Gastrocnemius medialis (tissue), 4 donors: ENCODE measurements at regions not wholly inside any gene's neighbourhood (a gene's known extent, or its start where the extent isn't known, plus 50 kb on each side); places are given as distances from the start of the nearest gene placed in this dataset.

Experiments
- ATAC-seq, 2 donors: fragments of 150-250 bp; one replicate each; pipeline ENCODE4 v1.9.1; 2016
- DNase-seq, 2 donors: peaks; one replicate each; pipeline ENCODE4 v3.0.0-alpha.2; 2019
- H3K27ac ChIP-seq, 4 donors: fragments of 200-600 bp; sonication (generic); 1 replicate in 1 of 4; 2 replicates in 3 of 4; pipeline ENCODE4 v1.5.1; 2016 to 2018; ENCODE audit warnings: mild to moderate bottlenecking in 2 of 4, moderate library complexity in 1 of 4
- H3K27me3 ChIP-seq, 3 donors: fragments of 200-600 bp; sonication (generic) in 2 of 3; 1 replicate in 1 of 3; 2 replicates in 2 of 3; pipeline versions ENCODE4 v1.5.1 to v1.6.0; 2016 to 2019; ENCODE audit warnings: mild to moderate bottlenecking in 1 of 3, moderate library complexity in 1 of 3
- H3K36me3 ChIP-seq, 2 donors: fragments of 200-600 bp; sonication (generic) in 1 of 2; one replicate each; pipeline ENCODE4 v1.5.1; 2017 to 2018
- H3K4me1 ChIP-seq, 2 donors: fragments of 200-600 bp; sonication (generic) in 1 of 2; one replicate each; pipeline ENCODE4 v1.5.1; 2016 to 2017; ENCODE audit warnings: mild to moderate bottlenecking in 2 of 2
- H3K4me3 ChIP-seq, 4 donors: fragments of 200-600 bp; sonication (generic) in 3 of 4; 1 replicate in 1 of 4; 2 replicates in 3 of 4; pipeline ENCODE4 v1.5.1; 2016 to 2019; ENCODE audit warnings: mild to moderate bottlenecking in 2 of 4
- H3K9me3 ChIP-seq, 3 donors: fragments of 200-600 bp; sonication (generic) in 2 of 3; 1 replicate in 1 of 3; 2 replicates in 2 of 3; pipeline ENCODE4 v1.5.1; 2016 to 2019
- POLR2A ChIP-seq, 2 donors: fragments of 450-650 bp; IDR thresholded peaks; one replicate each; pipeline ENCODE4 v1.6.1; 2017; ENCODE audit warnings: antibody characterized with exemption in 2 of 2, mild to moderate bottlenecking in 2 of 2, moderate library complexity in 2 of 2
- in situ Hi-C, 4 donors: fragments of 200-750 bp; cut with MboI; loops; one replicate each; pipeline versions ENCODE4 v1.15.0 to v1.8.0; 2017; ENCODE audit warnings: low sequenced_read_pairs in 4 of 4
- intact Hi-C: fragments of 100-400 bp; cut with DNase I; formaldehyde crosslinking; loops from one replicate; pipeline ENCODE4 v1.15.1; 2023; ENCODE audit warnings: low total_unique reads
- TF ChIP-seq, protein P1 (sequence below), 5 experiments: fragments of 450-650 bp in 3 of 5; fragments of 200-600 bp in 2 of 5; sonication (generic) in 2 of 5; IDR thresholded peaks in 4 of 5; conservative IDR thresholded peaks in 1 of 5; 1 replicate in 4 of 5; 2 replicates in 1 of 5; pipeline ENCODE4 v1.5.1; 2016 to 2019; ENCODE audit warnings: antibody characterized with exemption in 5 of 5, mild to moderate bottlenecking in 3 of 5, moderate library complexity in 3 of 5

DNA sequence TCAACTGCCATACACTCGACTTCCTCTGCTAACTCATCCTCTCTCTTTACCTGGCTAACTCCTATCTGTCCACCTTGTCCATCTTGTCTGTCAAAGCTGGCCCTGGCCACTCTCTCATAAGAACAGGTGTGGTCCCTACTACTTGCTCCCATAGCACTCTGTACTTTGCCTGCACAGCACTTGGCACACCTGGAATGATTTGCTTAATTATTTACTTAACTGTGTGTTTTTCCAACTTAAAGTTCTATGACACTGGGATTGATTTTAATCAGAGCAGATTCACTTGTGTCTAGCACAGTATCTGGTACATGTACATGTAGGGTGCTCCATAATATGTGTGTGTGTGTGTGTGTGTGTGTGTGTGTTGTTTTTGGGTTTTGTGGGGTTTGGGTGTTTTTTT is 111.6 kb downstream of the ZNF281 start:
- Histone ChIP-seq H3K9me3 (no peaks in the 10 kb centered on the region), H3K27ac (no peak overlapping the region), H3K4me3 (no peak overlapping the region), H3K36me3 (no peaks in the 10 kb centered on the region), H3K4me1 (peaks cover 0 to 4% of the 10 kb centered on the region in 2 donors), H3K27me3 (peaks cover 5 to 14% (median 11%) of the 10 kb centered on the region in 3 donors)
- in situ Hi-C loops, result loop anchor here in 3 of 4 donors (25.0 kb wide), 2 partner anchors 189 to 611 kb away; no protein-coding TSS in a partner anchor
- ATAC-seq, result no peak
- no peak for DNase-seq
- TF ChIP-seq POLR2A (IDR thresholded peaks at IDR 0.05), result no peak
- TF ChIP-seq, protein P1, sequence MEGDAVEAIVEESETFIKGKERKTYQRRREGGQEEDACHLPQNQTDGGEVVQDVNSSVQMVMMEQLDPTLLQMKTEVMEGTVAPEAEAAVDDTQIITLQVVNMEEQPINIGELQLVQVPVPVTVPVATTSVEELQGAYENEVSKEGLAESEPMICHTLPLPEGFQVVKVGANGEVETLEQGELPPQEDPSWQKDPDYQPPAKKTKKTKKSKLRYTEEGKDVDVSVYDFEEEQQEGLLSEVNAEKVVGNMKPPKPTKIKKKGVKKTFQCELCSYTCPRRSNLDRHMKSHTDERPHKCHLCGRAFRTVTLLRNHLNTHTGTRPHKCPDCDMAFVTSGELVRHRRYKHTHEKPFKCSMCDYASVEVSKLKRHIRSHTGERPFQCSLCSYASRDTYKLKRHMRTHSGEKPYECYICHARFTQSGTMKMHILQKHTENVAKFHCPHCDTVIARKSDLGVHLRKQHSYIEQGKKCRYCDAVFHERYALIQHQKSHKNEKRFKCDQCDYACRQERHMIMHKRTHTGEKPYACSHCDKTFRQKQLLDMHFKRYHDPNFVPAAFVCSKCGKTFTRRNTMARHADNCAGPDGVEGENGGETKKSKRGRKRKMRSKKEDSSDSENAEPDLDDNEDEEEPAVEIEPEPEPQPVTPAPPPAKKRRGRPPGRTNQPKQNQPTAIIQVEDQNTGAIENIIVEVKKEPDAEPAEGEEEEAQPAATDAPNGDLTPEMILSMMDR (IDR thresholded peaks at IDR 0.05 in 4 of 5, conservative IDR thresholded peaks at IDR 0.05 in 1 of 5), result no peak
- intact Hi-C loops, result no loop called here

GRCh38 chr1:200296091-200296661 is 113.7 kb downstream of the ZNF281 start:
- intact Hi-C loops (no loop called here), in situ Hi-C loops (loop anchor here in 3 of 4 donors (25.0 kb wide), 2 partner anchors 191 to 609 kb away; no protein-coding TSS in a partner anchor)
- H3K4me1 ChIP-seq, result no peaks in the 10 kb centered on the region
- no peak for DNase-seq
- H3K4me3 ChIP-seq, result no peak overlapping the region
- H3K36me3 ChIP-seq, result no peaks in the 10 kb centered on the region
- H3K9me3 ChIP-seq, result no peaks in the 10 kb centered on the region
- TF ChIP-seq, protein P1 (IDR thresholded peaks at IDR 0.05 in 4 of 5, conservative IDR thresholded peaks at IDR 0.05 in 1 of 5), result no peak
- no peak for TF ChIP-seq POLR2A (IDR thresholded peaks at IDR 0.05)
- no peak for ATAC-seq
- no peak overlapping the region for H3K27ac ChIP-seq
- H3K27me3 ChIP-seq, result peaks cover 0 to 7% (median 0%) of the 10 kb centered on the region in 3 donors

DNA sequence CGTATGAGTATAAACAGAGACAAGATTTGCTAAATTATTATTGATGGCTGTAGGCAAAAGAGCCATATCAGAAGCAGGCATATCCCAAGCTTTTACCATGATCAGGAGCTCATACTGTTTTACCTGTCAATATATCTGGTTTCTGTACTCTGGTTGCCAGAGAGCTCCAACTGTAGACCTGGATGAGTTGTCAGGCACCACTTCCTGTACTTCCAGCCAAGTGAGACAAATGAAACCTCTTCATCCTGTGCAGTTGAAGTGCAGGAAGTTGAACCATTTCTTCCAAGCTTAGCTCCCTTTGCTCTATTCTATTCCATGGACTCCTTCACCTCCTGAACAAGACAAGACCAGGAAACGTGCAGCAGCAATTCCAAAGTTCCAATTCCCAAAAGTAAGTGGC is 115.6 kb downstream of the ZNF281 start:
- Histone ChIP-seq H3K4me1 (no peaks in the 10 kb centered on the region), H3K36me3 (no peaks in the 10 kb centered on the region), H3K9me3 (no peaks in the 10 kb centered on the region), H3K27me3 (no peaks in the 10 kb centered on the region), H3K27ac (no peak overlapping the region), H3K4me3 (no peak overlapping the region)
- no peak for ATAC-seq
- in situ Hi-C loops, result loop anchor here in 3 of 4 donors (25.0 kb wide), 2 partner anchors 193 to 607 kb away; no protein-coding TSS in a partner anchor
- no peak for DNase-seq
- TF ChIP-seq, protein P1 (IDR thresholded peaks at IDR 0.05 in 4 of 5, conservative IDR thresholded peaks at IDR 0.05 in 1 of 5), result no peak
- no peak for TF ChIP-seq POLR2A (IDR thresholded peaks at IDR 0.05)
- intact Hi-C loops, result no loop called here

GRCh38 chr1:200292699-200293098 is 117.1 kb downstream of the ZNF281 start:
- Histone ChIP-seq H3K27me3 (no peaks in the 10 kb centered on the region), H3K36me3 (no peaks in the 10 kb centered on the region), H3K4me3 (no peak overlapping the region), H3K4me1 (no peaks in the 10 kb centered on the region), H3K27ac (no peak overlapping the region), H3K9me3 (no peaks in the 10 kb centered on the region)
- intact Hi-C loops (no loop called here), in situ Hi-C loops (loop anchor here in 3 of 4 donors (25.0 kb wide), 2 partner anchors 195 to 605 kb away; no protein-coding TSS in a partner anchor)
- ATAC-seq (no peak), DNase-seq (no peak)
- TF ChIP-seq POLR2A (IDR thresholded peaks at IDR 0.05), result no peak
- TF ChIP-seq, protein P1 (IDR thresholded peaks at IDR 0.05 in 4 of 5, conservative IDR thresholded peaks at IDR 0.05 in 1 of 5), result no peak
